Gastroesophageal sphincter (tissue), 3 donors: ENCODE measurements at regions not wholly inside any gene's neighbourhood (a gene's known extent, or its start where the extent isn't known, plus 50 kb on each side); places are given as distances from the start of the nearest gene placed in this dataset.

Experiments used
- POLR2A ChIP-seq, 2 donors: fragments of 450-650 bp; IDR thresholded peaks; one replicate each; pipeline ENCODE4 v1.6.1; 2017; ENCODE audit warnings: antibody characterized with exemption in 2 of 2, mild to moderate bottlenecking in 2 of 2, moderate library complexity in 1 of 2
- POLR2AphosphoS5 ChIP-seq: sonication (generic); formaldehyde crosslinking; IDR thresholded peaks from one replicate; pipeline ENCODE4 v1.6.1; 2017; ENCODE audit warnings: antibody characterized with exemption
- TF ChIP-seq, protein P1 (sequence below), 4 experiments: fragments of 200-600 bp in 2 of 4; fragments of 450-650 bp in 2 of 4; sonication (generic) in 1 of 4; IDR thresholded peaks; one replicate each; pipeline ENCODE4 v1.5.1; 2017 to 2019; ENCODE audit warnings: antibody characterized with exemption in 4 of 4, mild to moderate bottlenecking in 2 of 4, moderate library complexity in 2 of 4

DNA sequence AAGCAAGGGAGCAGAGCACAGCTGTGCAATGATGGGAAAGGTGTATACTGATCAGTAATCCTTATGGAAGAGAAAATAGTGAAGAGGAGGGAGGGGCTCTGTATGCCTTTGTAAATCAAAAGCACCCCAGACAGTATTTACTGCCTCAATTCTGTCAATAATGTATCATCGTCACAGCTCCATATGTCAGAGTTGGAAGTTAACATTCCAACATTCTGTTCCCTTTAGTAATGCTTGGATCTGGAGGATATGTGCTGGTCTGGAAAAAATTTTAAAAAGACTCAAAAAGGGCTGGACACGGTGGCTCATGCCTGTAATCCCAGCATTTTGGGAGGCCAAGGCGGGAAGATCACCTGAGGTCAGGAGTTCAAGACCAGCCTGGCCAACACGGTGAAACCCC lies 310.4 kb downstream of the ACTL7B start:
- TF ChIP-seq, protein P1, sequence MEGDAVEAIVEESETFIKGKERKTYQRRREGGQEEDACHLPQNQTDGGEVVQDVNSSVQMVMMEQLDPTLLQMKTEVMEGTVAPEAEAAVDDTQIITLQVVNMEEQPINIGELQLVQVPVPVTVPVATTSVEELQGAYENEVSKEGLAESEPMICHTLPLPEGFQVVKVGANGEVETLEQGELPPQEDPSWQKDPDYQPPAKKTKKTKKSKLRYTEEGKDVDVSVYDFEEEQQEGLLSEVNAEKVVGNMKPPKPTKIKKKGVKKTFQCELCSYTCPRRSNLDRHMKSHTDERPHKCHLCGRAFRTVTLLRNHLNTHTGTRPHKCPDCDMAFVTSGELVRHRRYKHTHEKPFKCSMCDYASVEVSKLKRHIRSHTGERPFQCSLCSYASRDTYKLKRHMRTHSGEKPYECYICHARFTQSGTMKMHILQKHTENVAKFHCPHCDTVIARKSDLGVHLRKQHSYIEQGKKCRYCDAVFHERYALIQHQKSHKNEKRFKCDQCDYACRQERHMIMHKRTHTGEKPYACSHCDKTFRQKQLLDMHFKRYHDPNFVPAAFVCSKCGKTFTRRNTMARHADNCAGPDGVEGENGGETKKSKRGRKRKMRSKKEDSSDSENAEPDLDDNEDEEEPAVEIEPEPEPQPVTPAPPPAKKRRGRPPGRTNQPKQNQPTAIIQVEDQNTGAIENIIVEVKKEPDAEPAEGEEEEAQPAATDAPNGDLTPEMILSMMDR (IDR thresholded peaks at IDR 0.05), result no peak
- no peak for TF ChIP-seq POLR2AphosphoS5
- no peak for TF ChIP-seq POLR2A (IDR thresholded peaks at IDR 0.05)
